Neural cell (in vitro differentiated cells): ENCODE measurements at regions not wholly inside any gene's neighbourhood (a gene's known extent, or its start where the extent isn't known, plus 50 kb on each side); places are given as distances from the start of the nearest gene placed in this dataset.

Source experiments
- H2AFZ ChIP-seq: fragments of 200-600, 300-800 bp; sonication (generic), shearing (Covaris generic); 2 replicates; pipeline ENCODE4 v1.6.0; 2014; ENCODE audit warnings: low read depth, mild to moderate bottlenecking, antibody characterized with exemption, low read length, moderate library complexity
- H3F3A ChIP-seq: fragments of 200-600 bp; shearing (Covaris generic); 2 replicates; pipeline ENCODE4 v1.6.1; 2016; ENCODE audit warnings: mild to moderate bottlenecking, moderate library complexity, mixed read lengths, antibody characterized with exemption, low read length; ENCODE audit not compliant: insufficient read depth, poor library complexity, severe bottlenecking
- H3K27ac ChIP-seq: fragments of 200-600, 300-800 bp; sonication (generic), shearing (Covaris generic); 2 replicates; pipeline ENCODE4 v1.5.1; 2014; ENCODE audit warnings: mild to moderate bottlenecking, low read length, moderate library complexity
- H3K27me3 ChIP-seq: fragments of 300-800, 200-600 bp; sonication (generic), shearing (Covaris generic); 2 replicates; pipeline ENCODE4 v1.6.0; 2014; ENCODE audit warnings: mild to moderate bottlenecking, low read depth, low read length, moderate library complexity; ENCODE audit not compliant: insufficient read depth
- H3K36me3 ChIP-seq: fragments of 300-800, 200-600 bp; sonication (generic), shearing (Covaris generic); 2 replicates; pipeline ENCODE4 v1.5.1; 2014; ENCODE audit warnings: mild to moderate bottlenecking, antibody characterized with exemption, low read length, moderate library complexity; ENCODE audit not compliant: insufficient read depth
- H3K4me2 ChIP-seq: fragments of 300-800, 200-600 bp; sonication (generic), shearing (Covaris generic); 2 replicates; pipeline ENCODE4 v1.6.0; 2014; ENCODE audit warnings: mild to moderate bottlenecking, low read length
- H3K4me3 ChIP-seq: fragments of 300-800, 200-600 bp; sonication (generic), shearing (Covaris generic); 2 replicates; pipeline ENCODE4 v1.5.1; 2014; ENCODE audit warnings: mild to moderate bottlenecking, low read length, moderate library complexity
- H3K79me2 ChIP-seq: fragments of 200-600 bp; shearing (Covaris generic); replicated peaks from 2 replicates; pipeline ENCODE4 v1.6.0; 2014; ENCODE audit warnings: mild to moderate bottlenecking, low read length, moderate library complexity; ENCODE audit not compliant: insufficient read depth
- H3K9ac ChIP-seq: fragments of 300-800, 200-600 bp; sonication (generic), shearing (Covaris generic); 2 replicates; pipeline ENCODE4 v1.6.1; 2016; ENCODE audit warnings: mild to moderate bottlenecking, low read length, mixed read lengths
- H3K9me2 ChIP-seq: fragments of 200-600 bp; shearing (Covaris generic); 2 replicates; pipeline ENCODE4 v1.6.1; 2016; ENCODE audit warnings: mild to moderate bottlenecking, low read length, mixed read lengths; ENCODE audit not compliant: insufficient read depth
- H3K9me3 ChIP-seq: fragments of 200-600, 300-800 bp; sonication (generic), shearing (Covaris generic); 2 replicates; pipeline ENCODE4 v1.6.1; 2016; ENCODE audit warnings: mild to moderate bottlenecking, mixed run types, low read length, moderate library complexity, mixed read lengths
- H4K20me1 ChIP-seq: fragments of 200-600 bp; shearing (Covaris generic); 2 replicates; pipeline ENCODE4 v1.6.1; 2016; ENCODE audit warnings: mild to moderate bottlenecking, mixed run types; ENCODE audit not compliant: insufficient read depth
- EP300 ChIP-seq: fragments of 450-650 bp; conservative IDR thresholded peaks from 2 replicates; pipeline ENCODE4 v1.6.1; 2014; ENCODE audit warnings: antibody characterized with exemption, mild to moderate bottlenecking, moderate library complexity; ENCODE audit not compliant: poor library complexity, severe bottlenecking
- EZH2 ChIP-seq: fragments of 200-600, 300-800 bp; shearing (Covaris generic), sonication (generic); IDR thresholded peaks from 2 replicates; pipeline ENCODE4 v1.6.1; 2014; ENCODE audit warnings: antibody characterized with exemption, low read length, borderline replicate concordance, mild to moderate bottlenecking; ENCODE audit not compliant: insufficient read depth, poor library complexity, severe bottlenecking
- MXI1 ChIP-seq: fragments of 450-650 bp; conservative IDR thresholded peaks from 2 replicates; pipeline ENCODE4 v1.6.1; 2014; ENCODE audit warnings: antibody characterized with exemption, mild to moderate bottlenecking; ENCODE audit not compliant: poor library complexity, severe bottlenecking
- POLR2AphosphoS5 ChIP-seq: IDR thresholded peaks from 2 replicates; pipeline ENCODE4 v1.6.1; 2012
- RAD21 ChIP-seq: fragments of 450-650 bp; conservative IDR thresholded peaks from 2 replicates; pipeline ENCODE4 v1.6.1; 2014; ENCODE audit warnings: antibody characterized with exemption, mild to moderate bottlenecking, moderate library complexity
- SMC3 ChIP-seq: fragments of 450-650 bp; conservative IDR thresholded peaks from 2 replicates; pipeline ENCODE4 v1.6.1; 2014; ENCODE audit warnings: antibody characterized with exemption, mild to moderate bottlenecking, moderate library complexity; ENCODE audit not compliant: poor library complexity
- TAF1 ChIP-seq: IDR thresholded peaks from 2 replicates; pipeline ENCODE4 v1.6.1; 2012; ENCODE audit warnings: low read depth
- TF ChIP-seq, protein P1 (sequence below): IDR thresholded peaks from 2 replicates; pipeline ENCODE4 v1.6.1; 2012; ENCODE audit warnings: borderline replicate concordance
- TF ChIP-seq, protein P2 (sequence below): fragments of 450-650 bp; IDR thresholded peaks from 2 replicates; pipeline ENCODE4 v1.5.1; 2014; ENCODE audit warnings: antibody characterized with exemption, mild to moderate bottlenecking, moderate library complexity; ENCODE audit not compliant: poor library complexity, severe bottlenecking

DNA sequence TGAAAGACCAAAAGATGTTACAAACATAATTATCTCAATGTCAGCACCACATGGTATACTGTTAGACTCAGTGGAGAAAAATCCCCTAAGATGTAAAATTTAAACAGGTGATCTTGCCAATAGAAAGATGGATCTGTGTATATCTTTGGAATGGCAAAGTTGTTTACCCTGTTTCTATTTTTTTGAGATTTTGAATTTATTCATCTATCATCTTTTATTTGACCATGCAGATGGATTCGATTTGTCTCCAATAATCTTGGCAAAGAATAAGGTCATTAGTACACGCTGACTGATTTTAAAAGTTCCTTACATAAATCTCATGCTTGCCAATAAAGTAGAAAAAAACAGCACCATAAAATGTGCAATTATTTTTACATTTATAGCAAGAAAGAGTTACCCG lies 459.3 kb downstream of the MBD2 start:
- no peak overlapping the region for H3K27ac ChIP-seq
- no peaks in the 10 kb centered on the region for H3F3A ChIP-seq
- H3K79me2 ChIP-seq: no peaks in the 10 kb centered on the region
- H3K9me3 ChIP-seq: no peaks in the 10 kb centered on the region
- TF ChIP-seq EZH2 (no peak), RAD21 (no peak), POLR2AphosphoS5 (no peak), EP300 (no peak), SMC3 (no peak), TAF1 (no peak), MXI1 (no peak)
- TF ChIP-seq, protein P1, sequence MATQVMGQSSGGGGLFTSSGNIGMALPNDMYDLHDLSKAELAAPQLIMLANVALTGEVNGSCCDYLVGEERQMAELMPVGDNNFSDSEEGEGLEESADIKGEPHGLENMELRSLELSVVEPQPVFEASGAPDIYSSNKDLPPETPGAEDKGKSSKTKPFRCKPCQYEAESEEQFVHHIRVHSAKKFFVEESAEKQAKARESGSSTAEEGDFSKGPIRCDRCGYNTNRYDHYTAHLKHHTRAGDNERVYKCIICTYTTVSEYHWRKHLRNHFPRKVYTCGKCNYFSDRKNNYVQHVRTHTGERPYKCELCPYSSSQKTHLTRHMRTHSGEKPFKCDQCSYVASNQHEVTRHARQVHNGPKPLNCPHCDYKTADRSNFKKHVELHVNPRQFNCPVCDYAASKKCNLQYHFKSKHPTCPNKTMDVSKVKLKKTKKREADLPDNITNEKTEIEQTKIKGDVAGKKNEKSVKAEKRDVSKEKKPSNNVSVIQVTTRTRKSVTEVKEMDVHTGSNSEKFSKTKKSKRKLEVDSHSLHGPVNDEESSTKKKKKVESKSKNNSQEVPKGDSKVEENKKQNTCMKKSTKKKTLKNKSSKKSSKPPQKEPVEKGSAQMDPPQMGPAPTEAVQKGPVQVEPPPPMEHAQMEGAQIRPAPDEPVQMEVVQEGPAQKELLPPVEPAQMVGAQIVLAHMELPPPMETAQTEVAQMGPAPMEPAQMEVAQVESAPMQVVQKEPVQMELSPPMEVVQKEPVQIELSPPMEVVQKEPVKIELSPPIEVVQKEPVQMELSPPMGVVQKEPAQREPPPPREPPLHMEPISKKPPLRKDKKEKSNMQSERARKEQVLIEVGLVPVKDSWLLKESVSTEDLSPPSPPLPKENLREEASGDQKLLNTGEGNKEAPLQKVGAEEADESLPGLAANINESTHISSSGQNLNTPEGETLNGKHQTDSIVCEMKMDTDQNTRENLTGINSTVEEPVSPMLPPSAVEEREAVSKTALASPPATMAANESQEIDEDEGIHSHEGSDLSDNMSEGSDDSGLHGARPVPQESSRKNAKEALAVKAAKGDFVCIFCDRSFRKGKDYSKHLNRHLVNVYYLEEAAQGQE: no peak
- TF ChIP-seq, protein P2, sequence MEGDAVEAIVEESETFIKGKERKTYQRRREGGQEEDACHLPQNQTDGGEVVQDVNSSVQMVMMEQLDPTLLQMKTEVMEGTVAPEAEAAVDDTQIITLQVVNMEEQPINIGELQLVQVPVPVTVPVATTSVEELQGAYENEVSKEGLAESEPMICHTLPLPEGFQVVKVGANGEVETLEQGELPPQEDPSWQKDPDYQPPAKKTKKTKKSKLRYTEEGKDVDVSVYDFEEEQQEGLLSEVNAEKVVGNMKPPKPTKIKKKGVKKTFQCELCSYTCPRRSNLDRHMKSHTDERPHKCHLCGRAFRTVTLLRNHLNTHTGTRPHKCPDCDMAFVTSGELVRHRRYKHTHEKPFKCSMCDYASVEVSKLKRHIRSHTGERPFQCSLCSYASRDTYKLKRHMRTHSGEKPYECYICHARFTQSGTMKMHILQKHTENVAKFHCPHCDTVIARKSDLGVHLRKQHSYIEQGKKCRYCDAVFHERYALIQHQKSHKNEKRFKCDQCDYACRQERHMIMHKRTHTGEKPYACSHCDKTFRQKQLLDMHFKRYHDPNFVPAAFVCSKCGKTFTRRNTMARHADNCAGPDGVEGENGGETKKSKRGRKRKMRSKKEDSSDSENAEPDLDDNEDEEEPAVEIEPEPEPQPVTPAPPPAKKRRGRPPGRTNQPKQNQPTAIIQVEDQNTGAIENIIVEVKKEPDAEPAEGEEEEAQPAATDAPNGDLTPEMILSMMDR: no peak
- no peak overlapping the region for H2AFZ ChIP-seq
- H3K36me3 ChIP-seq: no peaks in the 10 kb centered on the region
- H3K27me3 ChIP-seq: peaks cover 11% of the 10 kb centered on the region
- no peak overlapping the region for H3K4me3 ChIP-seq
- no peak overlapping the region for H3K4me2 ChIP-seq
- no peak overlapping the region for H3K9ac ChIP-seq
- no peaks in the 10 kb centered on the region for H4K20me1 ChIP-seq
- no peaks in the 10 kb centered on the region for H3K9me2 ChIP-seq

- Histone ChIP-seq H3K79me2 (no peaks in the 10 kb centered on the region), H3K9me2 (no peaks in the 10 kb centered on the region), H3K27me3 (peaks cover 18% of the 10 kb centered on the region), H4K20me1 (no peaks in the 10 kb centered on the region), H3K36me3 (no peaks in the 10 kb centered on the region), H3K9ac (no peak overlapping the region), H2AFZ (no peak overlapping the region), H3K4me2 (no peak overlapping the region), H3F3A (no peaks in the 10 kb centered on the region), H3K9me3 (no peaks in the 10 kb centered on the region), H3K27ac (no peak overlapping the region), H3K4me3 (no peak overlapping the region)
- TF ChIP-seq, protein P1: no peak
- TF ChIP-seq MXI1 (no peak), TAF1 (no peak), EP300 (no peak), EZH2 (no peak), SMC3 (no peak), RAD21 (no peak), POLR2AphosphoS5 (no peak)
- TF ChIP-seq, protein P2: no peak
Observed at GRCh38 chr18:53764086-53764485, 460.4 kb downstream of the MBD2 start.
